HK-2 (cell line): ENCODE measurements at regions not wholly inside any gene's neighbourhood (a gene's known extent, or its start where the extent isn't known, plus 50 kb on each side); places are given as distances from the start of the nearest gene placed in this dataset.
"Not testable (repeated sequence)": the region's sequence is repeated elsewhere in the genome, so short reads cannot be mapped to it uniquely, and the experiment has no call there.

ENCODE experiments used
- DNase-seq: peaks from one replicate; pipeline ENCODE4 v3.0.0-alpha.2; 2018; ENCODE audit not compliant: unreplicated experiment

GRCh38 chr7:159335181-159335926 lies 190.7 kb upstream of the VIPR2 start:
- not testable (repeated sequence) for DNase-seq

GRCh38 chr7:159332854-159333479 lies 188.3 kb upstream of the VIPR2 start:
- not testable (repeated sequence) for DNase-seq

GRCh38 chr7:159331462-159331861 lies 186.8 kb upstream of the VIPR2 start:
- DNase-seq = no peak

GRCh38 chr7:159329818-159330378 lies 185.2 kb upstream of the VIPR2 start:
- no peak for DNase-seq

- no peak for DNase-seq
Measured at GRCh38 chr7:159328096-159328495, 183.4 kb upstream of the VIPR2 start.

- DNase-seq = no peak
Measured at GRCh38 chr7:159323359-159323758, 178.7 kb upstream of the VIPR2 start.

- DNase-seq = no peak
Measured at GRCh38 chr7:159321278-159321677, 176.6 kb upstream of the VIPR2 start.

- no peak for DNase-seq
Measured at GRCh38 chr7:159318682-159319351, 174.2 kb upstream of the VIPR2 start.

GRCh38 chr7:159317294-159317693 lies 172.6 kb upstream of the VIPR2 start:
- DNase-seq = no peak

- DNase-seq = no peak
Measured at GRCh38 chr7:159311172-159311494, 166.5 kb upstream of the VIPR2 start.

GRCh38 chr7:159310457-159311171 lies 165.9 kb upstream of the VIPR2 start:
- DNase-seq = no peak

GRCh38 chr7:159309214-159309613 lies 164.5 kb upstream of the VIPR2 start:
- not testable (repeated sequence) for DNase-seq

- no peak for DNase-seq
Measured at GRCh38 chr7:159306012-159306411, 161.3 kb upstream of the VIPR2 start.

GRCh38 chr7:159305185-159305584 lies 160.5 kb upstream of the VIPR2 start:
- DNase-seq = not testable (repeated sequence)

- not testable (repeated sequence) for DNase-seq
Measured at GRCh38 chr7:159303510-159303909, 158.8 kb upstream of the VIPR2 start.

- no peak for DNase-seq
Measured at GRCh38 chr7:159296093-159296681, 151.5 kb upstream of the VIPR2 start.

- DNase-seq = not testable (repeated sequence)
Measured at GRCh38 chr7:159286487-159286886, 141.8 kb upstream of the VIPR2 start.

- no peak for DNase-seq
Measured at GRCh38 chr7:159281573-159281972, 136.9 kb upstream of the VIPR2 start.

- DNase-seq = no peak
Measured at GRCh38 chr7:159280008-159280407, 135.3 kb upstream of the VIPR2 start.

GRCh38 chr7:159272739-159273138 lies 128.1 kb upstream of the VIPR2 start:
- no peak for DNase-seq

GRCh38 chr7:159271781-159272180 lies 127.1 kb upstream of the VIPR2 start:
- no peak for DNase-seq

- DNase-seq = no peak
Measured at GRCh38 chr7:159269745-159270144, 125.1 kb upstream of the VIPR2 start.
